ENCODE measurements at regions not wholly inside any gene's neighbourhood (a gene's known extent, or its start where the extent isn't known, plus 50 kb on each side); places are given as distances from the start of the nearest gene placed in this dataset.

DNA sequence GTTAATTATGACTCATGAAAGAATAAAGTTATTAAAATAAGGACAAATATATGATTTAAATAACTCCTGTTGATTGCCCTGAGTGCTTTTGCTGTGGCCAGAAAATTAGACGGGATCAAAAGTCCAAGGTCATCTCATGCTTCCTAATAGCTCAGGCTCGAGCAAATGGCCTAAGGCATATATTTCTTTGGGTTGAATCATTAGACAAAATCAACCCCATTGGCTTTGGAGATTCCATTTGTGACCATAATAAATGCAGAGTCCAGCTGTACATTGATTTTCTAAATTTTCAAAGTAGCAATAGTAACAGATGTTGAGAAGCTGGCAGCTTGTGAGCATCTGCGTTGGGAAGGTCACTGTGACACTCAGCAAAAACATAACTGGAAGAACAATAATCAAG lies 464.5 kb upstream of the TGFBR2 start:
- TF ChIP-seq, protein P1, sequence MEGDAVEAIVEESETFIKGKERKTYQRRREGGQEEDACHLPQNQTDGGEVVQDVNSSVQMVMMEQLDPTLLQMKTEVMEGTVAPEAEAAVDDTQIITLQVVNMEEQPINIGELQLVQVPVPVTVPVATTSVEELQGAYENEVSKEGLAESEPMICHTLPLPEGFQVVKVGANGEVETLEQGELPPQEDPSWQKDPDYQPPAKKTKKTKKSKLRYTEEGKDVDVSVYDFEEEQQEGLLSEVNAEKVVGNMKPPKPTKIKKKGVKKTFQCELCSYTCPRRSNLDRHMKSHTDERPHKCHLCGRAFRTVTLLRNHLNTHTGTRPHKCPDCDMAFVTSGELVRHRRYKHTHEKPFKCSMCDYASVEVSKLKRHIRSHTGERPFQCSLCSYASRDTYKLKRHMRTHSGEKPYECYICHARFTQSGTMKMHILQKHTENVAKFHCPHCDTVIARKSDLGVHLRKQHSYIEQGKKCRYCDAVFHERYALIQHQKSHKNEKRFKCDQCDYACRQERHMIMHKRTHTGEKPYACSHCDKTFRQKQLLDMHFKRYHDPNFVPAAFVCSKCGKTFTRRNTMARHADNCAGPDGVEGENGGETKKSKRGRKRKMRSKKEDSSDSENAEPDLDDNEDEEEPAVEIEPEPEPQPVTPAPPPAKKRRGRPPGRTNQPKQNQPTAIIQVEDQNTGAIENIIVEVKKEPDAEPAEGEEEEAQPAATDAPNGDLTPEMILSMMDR (IDR thresholded peaks at IDR 0.05), result no peak
- TF ChIP-seq POLR2A (IDR thresholded peaks at IDR 0.05) (no peak), POLR2AphosphoS5 (IDR thresholded peaks at IDR 0.05) (no peak), EP300 (IDR thresholded peaks at IDR 0.05) (no peak)

Measured in sigmoid colon (tissue), 4 donors.